ENCODE measurements at regions not wholly inside any gene's neighbourhood (a gene's known extent, or its start where the extent isn't known, plus 50 kb on each side); places are given as distances from the start of the nearest gene placed in this dataset.
A peak's percentile ranks its signal among the peaks of the same experiment; 100 is the strongest.
"Not testable (repeated sequence)": the region's sequence is repeated elsewhere in the genome, so short reads cannot be mapped to it uniquely, and the experiment has no call there.

- DNase-seq = no peak
Observed at GRCh38 chr2:175872721-175873120, 129.3 kb downstream of the LNPK start.

- DNase-seq = no peak
Observed at GRCh38 chr2:175872005-175872348, 130.1 kb downstream of the LNPK start.

GRCh38 chr2:175871331-175872004 lies 130.6 kb downstream of the LNPK start:
- no peak for DNase-seq

- DNase-seq = no peak
Observed at GRCh38 chr2:175865716-175866115, 136.4 kb downstream of the LNPK start.

GRCh38 chr2:175864137-175864850 lies 137.8 kb downstream of the LNPK start:
- DNase-seq = peak; percentile 8

GRCh38 chr2:175861958-175862357 lies 140.1 kb downstream of the LNPK start:
- no peak for DNase-seq

- DNase-seq = no peak
Observed at GRCh38 chr2:175855794-175856453, 146.1 kb downstream of the LNPK start.

- no peak for DNase-seq
Observed at GRCh38 chr2:175855236-175855635, 146.8 kb downstream of the LNPK start.

GRCh38 chr2:175854665-175855064 lies 147.4 kb downstream of the LNPK start:
- peak; percentile 37 for DNase-seq

- DNase-seq = peak; percentile 73
Observed at GRCh38 chr2:175854129-175854528, 147.9 kb downstream of the LNPK start.

- DNase-seq = peak; percentile 63
Observed at GRCh38 chr2:175853616-175853890, 148.5 kb downstream of the LNPK start.

GRCh38 chr2:175852879-175853615 lies 149.0 kb downstream of the LNPK start:
- peak; percentile 22 for DNase-seq

- no peak for DNase-seq
Observed at GRCh38 chr2:175847128-175847527, 154.9 kb downstream of the LNPK start.

GRCh38 chr2:175844169-175844568 lies 157.9 kb downstream of the LNPK start:
- DNase-seq = no peak

- no peak for DNase-seq
Observed at GRCh38 chr2:175843625-175844024, 158.4 kb downstream of the LNPK start.

- DNase-seq = no peak
Observed at GRCh38 chr2:175842996-175843395, 159.1 kb downstream of the LNPK start.

GRCh38 chr2:175840765-175841164 lies 161.3 kb downstream of the LNPK start:
- not testable (repeated sequence) for DNase-seq

- DNase-seq = no peak
Observed at GRCh38 chr2:175840256-175840655, 161.8 kb downstream of the LNPK start.

- DNase-seq = no peak
Observed at GRCh38 chr2:175838979-175839378, 163.1 kb downstream of the LNPK start.

GRCh38 chr2:175837046-175837445 lies 165.0 kb downstream of the LNPK start:
- DNase-seq = no peak

- no peak for DNase-seq
Observed at GRCh38 chr2:175836361-175836760, 165.7 kb downstream of the LNPK start.

GRCh38 chr2:175834477-175834876 lies 167.6 kb downstream of the LNPK start:
- peak; percentile 73 for DNase-seq

- no peak for DNase-seq
Observed at GRCh38 chr2:175832866-175833265, 169.2 kb downstream of the LNPK start.

- no peak for DNase-seq
Observed at GRCh38 chr2:175829741-175830140, 172.3 kb downstream of the LNPK start.

Data from NCI-H146 (cell line).